ENCODE measurements at regions not wholly inside any gene's neighbourhood (a gene's known extent, or its start where the extent isn't known, plus 50 kb on each side); places are given as distances from the start of the nearest gene placed in this dataset.
"Not testable (repeated sequence)": the region's sequence is repeated elsewhere in the genome, so short reads cannot be mapped to it uniquely, and the experiment has no call there.

GRCh38 chr1:203998571-203998970 lies 74.3 kb upstream of the SOX13 start:
- DNase-seq (ENCODE audit: low spot score), result not testable (repeated sequence)

GRCh38 chr1:203999618-204000017 lies 73.3 kb upstream of the SOX13 start:
- DNase-seq (ENCODE audit: low spot score), result no peak

GRCh38 chr1:204001166-204001901 lies 71.6 kb upstream of the SOX13 start:
- no peak for DNase-seq (ENCODE audit: low spot score)

GRCh38 chr1:204002614-204003013 lies 70.3 kb upstream of the SOX13 start:
- DNase-seq (ENCODE audit: low spot score), result no peak

DNA sequence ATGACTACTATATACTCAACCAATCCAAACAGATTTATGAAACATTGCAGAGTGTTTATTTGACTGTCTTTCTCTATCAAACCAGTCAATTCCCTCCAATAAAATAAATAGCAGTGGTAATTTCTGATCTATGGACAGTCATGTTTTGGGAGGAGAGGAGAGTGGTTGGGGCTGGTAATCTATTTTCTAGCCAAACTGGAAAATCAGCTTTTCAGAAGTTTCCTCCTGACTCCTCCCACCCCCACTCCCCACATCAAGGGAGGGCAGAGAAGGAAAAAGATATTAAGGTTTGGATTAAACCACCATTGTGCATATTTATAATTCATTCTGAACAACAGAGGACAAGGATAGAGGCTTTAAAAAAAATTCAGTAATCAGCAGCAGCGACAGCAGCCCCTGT lies 69.4 kb upstream of the SOX13 start:
- no peak for DNase-seq (ENCODE audit: low spot score)

GRCh38 chr1:204011426-204011825 lies 61.5 kb upstream of the SOX13 start:
- no peak for DNase-seq (ENCODE audit: low spot score)

GRCh38 chr1:204013052-204013451 lies 59.9 kb upstream of the SOX13 start:
- DNase-seq (ENCODE audit: low spot score), result no peak

- no peak for DNase-seq (ENCODE audit: low spot score)
Observed at GRCh38 chr1:204014336-204014735, 58.6 kb upstream of the SOX13 start.

GRCh38 chr1:204014961-204015360 lies 58.0 kb upstream of the SOX13 start:
- DNase-seq (ENCODE audit: low spot score), result not testable (repeated sequence)

DNA sequence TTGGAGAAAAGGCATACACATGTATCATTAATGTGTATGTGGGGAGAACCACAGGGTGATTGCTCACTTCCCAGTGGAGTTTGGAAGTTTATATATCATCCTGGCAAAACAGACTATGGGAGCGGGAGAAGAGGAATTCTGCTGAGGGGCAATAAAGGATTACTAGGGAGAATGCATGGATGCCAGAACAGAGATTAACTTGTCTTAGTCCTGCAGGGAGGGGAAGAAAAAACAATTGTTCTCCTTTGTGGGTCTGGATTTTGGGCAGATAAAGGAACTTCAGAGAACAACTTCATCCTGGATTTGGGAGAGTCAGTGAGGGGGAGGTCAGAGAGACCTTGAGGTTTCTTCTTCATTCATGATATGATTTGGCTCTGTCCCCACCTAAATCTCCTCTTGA lies 55.9 kb upstream of the SOX13 start:
- DNase-seq (ENCODE audit: low spot score), result no peak

GRCh38 chr1:204018460-204018859 lies 54.5 kb upstream of the SOX13 start:
- DNase-seq (ENCODE audit: low spot score), result no peak

Data from LoVo (cell line).